ENCODE measurements at regions not wholly inside any gene's neighbourhood (a gene's known extent, or its start where the extent isn't known, plus 50 kb on each side); places are given as distances from the start of the nearest gene placed in this dataset.

GRCh38 chr9:13361076-13361475, 81.6 kb upstream of the MPDZ start:
- H3K4me3 ChIP-seq (ENCODE audit: low read depth, low read length): no peak overlapping the region
- in situ Hi-C loops (cut with HindIII; ENCODE audit: low sequenced_read_pairs): no loop called here
- DNase-seq (ENCODE audit: low read depth): no peak
- no peak for TF ChIP-seq CTCF (IDR thresholded peaks at IDR 0.05; ENCODE audit: low read depth, low read length, missing control alignments)

GRCh38 chr9:13360188-13360587, 80.7 kb upstream of the MPDZ start:
- H3K4me3 ChIP-seq (ENCODE audit: low read depth, low read length): no peak overlapping the region
- in situ Hi-C loops (cut with HindIII; ENCODE audit: low sequenced_read_pairs): no loop called here
- DNase-seq (ENCODE audit: low read depth): no peak
- TF ChIP-seq CTCF (IDR thresholded peaks at IDR 0.05; ENCODE audit: low read depth, low read length, missing control alignments): no peak

- H3K4me3 ChIP-seq (ENCODE audit: low read depth, low read length): no peak overlapping the region
- TF ChIP-seq CTCF (IDR thresholded peaks at IDR 0.05; ENCODE audit: low read depth, low read length, missing control alignments): no peak
- in situ Hi-C loops (cut with HindIII; ENCODE audit: low sequenced_read_pairs): no loop called here
- peak; percentile 92 for DNase-seq (ENCODE audit: low read depth)
These were observed 78.6 kb upstream of the MPDZ start for GRCh38 chr9:13358128-13358527.

- DNase-seq (ENCODE audit: low read depth): peak; percentile 31
- in situ Hi-C loops (cut with HindIII; ENCODE audit: low sequenced_read_pairs): no loop called here
- TF ChIP-seq CTCF (IDR thresholded peaks at IDR 0.05; ENCODE audit: low read depth, low read length, missing control alignments): no peak
- no peak overlapping the region for H3K4me3 ChIP-seq (ENCODE audit: low read depth, low read length)
These were observed 75.2 kb upstream of the MPDZ start for GRCh38 chr9:13354733-13355132.

GRCh38 chr9:13352451-13352979, 73.0 kb upstream of the MPDZ start:
- no peak for TF ChIP-seq CTCF (IDR thresholded peaks at IDR 0.05; ENCODE audit: low read depth, low read length, missing control alignments)
- no peak for DNase-seq (ENCODE audit: low read depth)
- no peak overlapping the region for H3K4me3 ChIP-seq (ENCODE audit: low read depth, low read length)
- in situ Hi-C loops (cut with HindIII; ENCODE audit: low sequenced_read_pairs): no loop called here

- no peak overlapping the region for H3K4me3 ChIP-seq (ENCODE audit: low read depth, low read length)
- DNase-seq (ENCODE audit: low read depth): peak; percentile 71
- TF ChIP-seq CTCF (IDR thresholded peaks at IDR 0.05; ENCODE audit: low read depth, low read length, missing control alignments): peak; percentile 30
- in situ Hi-C loops (cut with HindIII; ENCODE audit: low sequenced_read_pairs): no loop called here
These were observed 72.4 kb upstream of the MPDZ start for GRCh38 chr9:13351778-13352386.
